ENCODE measurements at regions not wholly inside any gene's neighbourhood (a gene's known extent, or its start where the extent isn't known, plus 50 kb on each side); places are given as distances from the start of the nearest gene placed in this dataset.

DNA sequence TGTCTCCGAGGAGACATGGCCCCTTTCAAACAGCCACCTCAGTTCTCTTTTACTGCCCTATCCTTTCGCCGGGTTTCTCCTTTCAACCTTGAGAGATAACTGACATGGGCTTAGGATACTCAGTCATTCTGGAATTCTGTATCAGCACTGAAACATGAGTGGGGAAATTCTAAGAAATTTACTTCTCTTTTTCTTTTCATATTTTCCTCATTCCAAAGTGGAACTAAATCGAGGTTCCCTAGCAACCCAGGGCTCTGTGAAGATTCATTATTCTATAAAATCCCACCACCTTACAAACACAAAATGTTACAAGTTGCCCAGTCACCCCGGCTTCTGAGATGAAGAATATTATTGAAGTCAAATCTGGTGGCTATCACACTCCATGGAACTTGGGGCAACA lies 319.2 kb downstream of the ENC1 start:
- no peak for DNase-seq (ENCODE audit: low spot score)

DNA sequence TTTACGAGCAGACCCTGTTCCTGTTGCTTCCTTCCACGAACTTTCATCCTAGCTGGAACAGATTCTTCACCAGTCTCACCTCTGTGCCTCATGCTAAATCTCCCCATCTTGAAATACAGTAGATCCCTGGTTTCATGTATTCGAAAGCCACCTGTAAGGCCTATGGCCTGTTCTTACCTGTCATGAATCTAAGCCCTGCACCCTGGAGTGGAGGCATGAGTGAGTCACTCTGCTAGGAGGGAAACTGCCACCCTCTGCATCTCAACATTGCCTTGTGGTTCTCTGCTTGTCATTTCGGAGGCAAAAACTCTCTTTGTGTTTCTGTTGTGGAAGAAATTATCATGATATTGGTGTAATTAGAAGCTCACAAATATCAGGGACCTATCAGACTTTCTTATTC lies 320.0 kb downstream of the ENC1 start:
- DNase-seq (ENCODE audit: low spot score), result no peak

DNA sequence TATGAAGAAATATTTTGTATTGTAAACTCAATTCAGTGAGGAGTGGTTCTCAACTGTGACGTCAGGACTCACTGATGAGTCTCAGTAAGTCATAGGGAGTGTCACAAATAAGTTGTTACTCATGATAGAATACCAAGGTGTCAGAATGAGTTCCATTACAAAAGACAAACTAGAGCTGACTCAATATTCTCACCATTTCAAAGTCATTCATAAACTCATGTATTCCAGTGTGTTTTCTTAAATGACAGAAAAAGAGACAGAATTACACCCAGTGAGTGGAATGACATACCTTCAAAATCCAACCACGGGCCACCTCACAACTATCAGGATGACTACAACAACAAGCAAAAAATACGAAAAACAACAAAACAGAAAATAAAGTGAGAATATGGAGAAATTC lies 321.5 kb downstream of the ENC1 start:
- DNase-seq (ENCODE audit: low spot score), result no peak

DNA sequence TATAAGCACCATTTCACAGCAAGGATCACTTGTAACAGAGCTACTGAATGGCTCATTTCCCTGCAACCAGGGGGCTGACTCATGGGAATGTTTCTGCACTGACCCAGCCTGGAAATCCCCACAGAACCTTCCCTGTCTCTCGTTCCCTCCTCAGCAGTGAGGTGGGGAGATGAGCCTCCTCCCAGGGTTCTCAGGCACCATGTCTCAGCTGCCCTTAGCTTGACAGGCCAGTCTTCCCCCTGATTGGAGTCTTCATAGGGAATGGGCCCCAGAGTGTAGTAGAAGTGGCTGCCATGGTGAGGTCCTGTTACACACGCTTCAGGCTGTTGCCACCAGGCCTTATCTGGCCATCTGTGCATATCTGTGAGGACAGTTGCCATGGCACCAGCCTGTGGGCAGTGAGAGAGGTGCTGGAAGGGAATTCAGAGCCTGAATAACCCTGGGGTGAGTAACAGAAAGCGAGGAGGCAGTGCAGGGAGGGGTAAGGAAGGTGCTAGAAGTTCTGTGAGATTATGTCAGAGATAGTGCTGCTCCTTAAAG lies 324.4 kb downstream of the ENC1 start:
- DNase-seq (ENCODE audit: low spot score), result peak; percentile 61

DNA sequence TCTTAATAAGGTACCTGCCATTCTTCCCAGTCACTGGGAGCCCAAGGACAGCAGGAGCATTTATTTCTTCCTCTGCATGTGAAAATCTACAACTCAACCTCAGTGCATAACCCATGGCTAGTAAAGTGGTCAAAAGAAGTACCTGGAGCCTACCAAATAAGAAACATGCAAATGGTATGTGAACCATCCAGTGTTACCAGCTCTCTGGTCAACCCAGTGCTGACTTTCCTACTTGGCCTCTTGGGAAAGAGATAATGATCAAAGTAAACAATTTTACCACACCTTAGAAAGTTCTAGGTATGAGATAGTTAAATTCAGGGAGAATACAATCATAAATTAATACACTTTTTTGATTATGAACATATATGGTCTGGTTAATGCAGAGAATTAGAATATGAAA lies 325.6 kb downstream of the ENC1 start:
- no peak for DNase-seq (ENCODE audit: low spot score)

DNA sequence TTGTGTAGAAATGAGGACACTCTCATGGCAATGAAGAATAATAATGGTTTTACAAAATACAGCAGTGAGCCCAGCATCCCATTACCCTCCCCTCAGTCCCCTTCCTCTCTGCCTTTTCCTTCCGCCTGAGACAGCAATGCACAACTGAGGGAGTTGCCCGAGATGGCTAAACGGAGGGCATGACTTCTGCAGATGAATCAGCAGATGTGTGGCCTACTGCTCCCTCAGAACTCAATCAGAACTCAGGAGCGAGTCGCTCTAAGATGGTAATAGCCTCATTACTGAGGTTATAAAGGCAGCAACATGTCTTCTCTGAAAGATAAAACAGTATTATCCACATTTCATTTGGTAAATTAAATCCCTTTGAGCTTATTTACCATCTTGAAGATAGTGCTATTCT lies 326.6 kb downstream of the ENC1 start:
- peak; percentile 54 for DNase-seq (ENCODE audit: low spot score)

DNA sequence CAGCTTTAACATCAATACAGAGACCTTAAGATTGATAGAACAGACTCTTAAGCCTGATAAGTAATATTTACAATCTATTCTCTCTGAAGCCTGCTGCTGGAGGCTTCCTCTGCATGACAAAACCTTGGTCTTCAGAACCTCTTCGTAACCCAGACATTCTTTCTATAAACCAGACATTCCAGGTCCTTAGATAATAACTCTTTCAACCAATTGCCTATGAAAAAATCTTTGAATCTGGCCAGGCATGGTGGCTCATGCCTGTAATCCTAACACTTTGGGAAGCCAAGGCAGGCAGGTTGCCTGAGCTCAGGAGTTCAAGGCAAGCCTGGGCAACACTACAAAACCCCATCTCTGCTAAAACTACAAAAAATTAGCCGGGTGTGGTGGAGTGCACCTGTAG lies 327.8 kb downstream of the ENC1 start:
- peak; percentile 38 for DNase-seq (ENCODE audit: low spot score)

DNA sequence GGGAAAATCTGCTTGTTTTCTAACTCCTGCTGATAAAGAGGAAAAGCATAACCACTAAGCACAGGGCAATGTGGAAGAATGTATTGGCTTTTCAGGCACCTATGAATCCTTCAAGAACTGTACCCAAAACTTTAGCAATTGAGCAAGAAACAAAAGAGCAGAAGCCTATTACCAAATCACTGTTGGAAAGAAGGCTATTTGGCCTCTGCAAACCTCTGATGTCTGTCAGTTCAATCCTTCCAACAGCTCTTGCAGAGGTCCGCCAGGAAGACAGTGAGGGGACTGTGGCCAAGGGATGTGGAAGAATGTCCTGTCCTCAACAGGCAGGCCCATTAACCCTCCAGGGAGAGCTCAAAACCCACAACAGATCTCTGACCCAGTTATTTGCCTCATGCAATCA lies 328.6 kb downstream of the ENC1 start:
- DNase-seq (ENCODE audit: low spot score), result no peak

DNA sequence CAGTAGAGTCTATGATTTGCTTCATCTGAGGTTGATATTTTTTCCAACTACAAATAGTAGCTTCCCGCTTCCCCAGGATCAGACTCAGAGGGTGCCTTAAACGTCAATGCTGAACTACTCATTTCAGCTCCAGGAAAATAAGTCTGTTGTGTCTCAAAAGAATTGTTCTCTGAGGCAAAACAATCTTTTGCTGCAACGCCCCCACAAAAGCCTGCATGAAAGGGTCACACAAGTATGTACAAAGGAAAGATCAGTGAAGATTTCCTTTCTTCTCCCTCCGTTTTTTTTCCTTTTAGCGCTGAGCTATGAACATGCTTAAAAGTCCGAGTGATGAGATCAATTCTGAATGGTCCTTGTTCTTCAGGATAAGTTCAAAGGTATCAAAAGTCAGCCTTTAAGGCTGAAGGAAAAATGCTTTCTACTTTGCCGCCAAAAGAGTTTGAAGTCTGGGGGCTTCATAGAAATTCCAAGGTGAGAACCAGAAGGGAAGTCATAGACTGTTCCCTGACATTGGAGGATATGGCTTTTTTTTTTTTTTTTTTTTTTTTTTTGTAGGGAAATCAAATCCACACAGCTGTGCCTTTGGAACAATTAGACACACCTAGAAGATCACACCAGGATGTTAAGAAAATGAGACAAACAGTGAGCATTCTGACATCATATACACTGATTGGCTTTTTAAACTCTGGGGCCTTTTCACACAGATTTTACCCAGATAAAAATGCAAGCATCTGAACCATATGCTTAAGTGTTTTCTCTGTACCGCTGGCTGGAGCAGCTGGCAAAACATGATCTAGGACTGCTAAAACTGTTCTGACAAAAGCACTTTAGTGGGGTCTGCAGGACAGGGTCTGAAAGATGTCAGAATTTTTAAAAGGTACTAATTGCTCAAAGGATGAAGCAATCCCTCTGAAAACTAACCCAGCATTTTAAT lies 329.3 kb downstream of the ENC1 start:
- DNase-seq (ENCODE audit: low spot score), result peak; percentile 41

DNA sequence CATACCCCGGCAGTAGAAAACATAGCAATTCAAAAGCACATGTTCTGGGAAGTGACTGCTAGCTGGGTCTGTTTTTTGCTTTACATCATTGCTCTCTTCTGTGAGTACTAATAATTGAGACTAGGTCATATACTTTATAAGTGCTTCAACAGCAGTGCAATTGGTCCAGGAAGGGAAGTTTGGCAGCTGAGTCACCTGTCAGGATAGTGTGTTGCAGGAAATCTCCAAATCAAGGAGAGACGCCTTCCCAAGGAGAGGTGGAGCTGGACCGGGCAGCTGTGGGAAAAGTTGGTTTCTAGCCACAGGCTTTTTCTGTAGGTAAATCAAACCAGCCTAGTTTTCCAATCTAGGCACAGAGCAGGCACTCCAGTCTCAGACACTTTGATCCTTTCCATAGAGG lies 330.1 kb downstream of the ENC1 start:
- no peak for DNase-seq (ENCODE audit: low spot score)

DNA sequence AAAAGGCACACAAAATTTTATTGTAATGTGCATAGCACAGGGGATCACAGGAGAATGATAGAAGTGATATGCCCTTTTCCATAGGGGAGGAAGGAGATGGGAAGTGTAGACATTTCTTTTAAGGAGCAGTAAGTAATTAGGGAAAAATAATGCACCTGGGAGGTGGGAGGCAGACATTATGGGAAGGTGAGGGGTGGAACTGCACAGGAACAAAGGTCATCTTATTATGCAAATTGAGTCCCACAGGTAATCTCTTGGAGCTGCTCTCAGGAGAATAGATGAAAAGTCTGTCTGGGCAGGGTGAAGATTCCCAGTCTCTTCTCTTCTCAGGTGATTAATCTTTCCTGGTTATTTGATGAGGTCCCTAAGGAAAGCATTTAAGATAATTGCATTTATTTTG lies 331.5 kb downstream of the ENC1 start:
- no peak for DNase-seq (ENCODE audit: low spot score)

DNA sequence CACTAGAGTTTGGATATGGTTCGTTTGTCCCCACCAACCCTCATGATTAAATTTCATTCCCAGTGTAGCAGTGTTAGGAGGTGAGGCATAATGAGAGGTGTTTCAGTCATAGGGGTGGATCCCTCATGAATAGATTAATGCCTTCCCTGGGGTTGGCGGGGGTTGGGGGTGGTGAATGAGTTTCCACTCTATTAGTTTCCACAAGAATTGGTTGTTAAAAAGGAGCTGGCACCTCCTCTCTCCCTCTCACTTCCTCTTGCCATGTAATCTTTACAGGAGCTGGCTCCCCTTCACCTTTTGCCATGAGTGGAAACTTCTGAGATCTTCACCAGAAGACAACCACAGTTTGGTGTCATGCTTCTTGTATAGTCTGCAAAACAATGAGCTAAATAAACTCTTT lies 333.7 kb downstream of the ENC1 start:
- DNase-seq (ENCODE audit: low spot score), result no peak

DNA sequence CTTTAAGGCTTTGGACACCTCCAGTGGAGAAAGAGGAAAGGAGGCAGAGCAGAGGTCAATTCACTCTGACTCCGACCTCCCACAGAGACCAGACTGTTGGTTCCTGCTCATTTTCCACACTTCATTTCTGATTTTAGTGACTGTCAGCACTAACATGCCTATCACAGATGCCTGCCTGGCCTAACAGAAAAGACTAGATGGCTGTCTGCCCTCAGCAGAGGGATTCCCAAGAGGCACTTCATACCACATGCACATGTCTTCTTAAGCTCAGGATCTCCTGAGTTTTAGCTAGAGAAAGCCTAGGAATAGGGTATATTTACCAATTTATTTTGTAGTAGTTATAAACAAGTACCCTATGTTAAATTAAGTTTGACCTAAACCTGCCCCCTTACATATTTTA lies 336.0 kb downstream of the ENC1 start:
- DNase-seq (ENCODE audit: low spot score), result no peak

DNA sequence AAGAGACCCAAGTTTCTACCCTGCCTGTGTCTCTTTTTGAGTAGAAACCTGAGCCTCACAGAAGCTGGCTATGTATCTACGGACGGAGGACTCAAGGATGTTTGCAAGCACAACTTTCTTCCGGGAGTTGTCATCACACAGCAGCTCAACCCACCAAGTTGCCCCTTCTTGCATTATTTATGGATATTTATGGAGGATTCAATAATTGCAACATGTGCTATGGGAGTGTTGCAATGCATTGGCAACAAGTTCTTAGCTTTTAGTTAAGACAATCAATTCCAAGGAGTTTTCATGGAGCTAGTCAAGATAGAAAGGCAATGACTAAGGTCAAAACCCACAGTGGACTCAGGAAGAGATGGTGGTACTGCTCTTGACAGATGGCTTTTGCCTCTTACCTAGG lies 336.9 kb downstream of the ENC1 start:
- DNase-seq (ENCODE audit: low spot score), result no peak

DNA sequence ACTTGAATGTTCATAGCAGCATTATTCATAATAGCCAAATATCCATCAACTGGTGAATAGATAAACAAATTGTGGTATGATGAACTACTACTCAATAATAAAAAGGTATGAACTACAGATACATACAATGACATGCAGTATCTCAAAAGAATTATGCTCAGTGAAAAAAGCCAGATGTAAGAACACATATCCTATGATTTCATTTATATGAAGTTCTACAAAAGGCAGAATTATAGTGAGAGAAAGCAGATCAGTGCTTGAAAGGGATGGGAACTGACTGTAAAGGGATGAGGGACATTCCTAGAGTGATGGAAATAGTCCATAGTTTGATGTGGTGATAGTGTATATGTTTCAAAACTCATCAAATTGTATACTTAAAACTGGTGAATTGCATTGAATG lies 339.0 kb downstream of the ENC1 start:
- DNase-seq (ENCODE audit: low spot score), result peak; percentile 82

DNA sequence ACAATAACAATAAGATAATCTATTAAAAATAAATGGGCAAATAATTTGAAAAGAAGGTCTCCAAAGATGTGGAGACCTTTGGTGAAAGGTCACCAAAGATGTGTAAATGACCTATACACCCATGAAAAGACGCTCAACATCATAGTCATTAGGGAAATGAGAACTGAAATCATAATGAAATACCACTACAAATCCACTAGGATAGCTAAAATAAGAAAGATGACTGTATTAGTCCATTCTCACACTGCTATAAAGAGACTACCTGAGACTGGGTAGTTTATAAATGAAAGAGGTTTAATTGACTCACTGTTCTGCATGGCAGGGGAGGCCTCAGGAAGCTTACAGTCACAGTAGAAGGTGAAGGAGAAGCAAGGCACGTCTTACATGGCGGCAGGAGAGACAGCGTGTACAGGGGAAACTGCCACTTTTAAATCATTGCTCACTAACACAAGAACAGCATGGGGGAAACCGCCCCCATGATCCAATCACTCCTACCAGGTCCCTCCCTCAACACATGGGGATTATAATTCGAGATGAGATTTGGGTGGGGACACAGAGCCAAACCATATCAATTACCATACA lies 339.6 kb downstream of the ENC1 start:
- DNase-seq (ENCODE audit: low spot score), result no peak

DNA sequence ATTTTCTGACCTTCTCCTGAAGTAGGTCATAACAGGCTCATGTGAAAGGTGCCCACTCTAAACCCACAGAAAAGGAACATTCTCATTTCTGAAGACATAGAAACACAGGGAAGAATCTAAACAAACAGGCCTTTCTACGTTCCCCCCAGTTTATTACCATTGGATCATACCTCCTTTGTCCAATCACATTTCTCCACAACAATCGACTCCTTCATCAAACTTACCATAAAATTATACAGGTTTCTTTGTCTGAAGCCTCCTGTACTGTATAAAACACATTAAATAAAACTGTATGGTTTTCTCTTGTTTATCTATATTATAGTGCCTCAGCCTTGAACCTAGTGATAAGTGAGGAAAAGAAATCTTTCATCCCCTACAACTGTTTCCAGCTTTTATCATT lies 340.7 kb downstream of the ENC1 start:
- no peak for DNase-seq (ENCODE audit: low spot score)

DNA sequence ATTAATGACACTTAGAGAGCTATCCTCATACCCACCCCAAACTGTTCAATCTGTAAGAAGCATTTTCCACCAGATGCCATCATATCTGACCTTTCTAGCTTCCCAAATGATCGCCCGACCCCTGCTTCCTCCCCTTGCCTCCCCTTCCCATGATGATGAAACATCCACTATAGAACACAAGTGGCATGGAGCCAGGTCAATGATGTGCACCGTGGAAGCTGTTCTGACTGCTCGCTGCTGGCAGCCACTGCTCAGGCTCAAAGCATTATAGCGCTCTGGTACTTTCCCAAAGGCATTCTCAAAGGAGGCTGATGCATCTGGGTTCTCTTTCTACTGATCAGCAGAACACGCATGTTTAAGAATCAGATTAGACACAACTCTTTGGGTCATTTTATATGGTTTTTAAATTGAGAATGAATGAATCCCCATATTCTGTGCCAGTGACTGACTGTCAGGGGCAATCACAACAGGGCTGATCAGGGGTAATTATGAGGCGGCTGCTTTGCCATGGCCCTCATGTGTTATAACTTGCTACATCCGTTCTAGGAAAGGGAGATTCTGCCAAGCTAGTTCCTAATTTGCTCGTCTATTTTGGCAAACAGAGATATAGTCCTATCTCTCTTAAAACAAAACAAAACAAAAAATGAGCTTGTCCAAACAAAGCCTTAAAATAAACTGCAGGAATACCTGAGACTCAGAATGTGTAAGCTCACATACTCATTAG lies 343.7 kb downstream of the ENC1 start:
- DNase-seq (ENCODE audit: low spot score), result peak; percentile 74

DNA sequence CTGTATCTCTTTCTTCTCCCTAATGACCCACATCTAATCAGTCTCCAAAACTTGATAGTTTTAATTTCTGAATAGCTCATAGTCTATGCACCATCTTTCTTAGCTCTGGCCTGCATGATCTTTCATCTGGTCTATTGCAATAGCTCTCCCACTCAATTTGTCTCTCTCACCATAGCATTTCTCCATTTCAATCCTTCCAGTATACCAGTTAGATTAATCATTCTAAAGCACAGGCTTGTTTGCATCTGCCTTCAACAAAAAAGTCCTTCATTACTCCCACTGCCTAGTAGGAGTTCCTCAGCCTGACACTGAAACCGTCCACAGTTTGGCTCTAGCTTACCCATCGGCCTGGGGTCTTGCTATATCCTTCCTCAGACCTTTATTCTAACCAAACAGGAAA lies 344.9 kb downstream of the ENC1 start:
- no peak for DNase-seq (ENCODE audit: low spot score)

DNA sequence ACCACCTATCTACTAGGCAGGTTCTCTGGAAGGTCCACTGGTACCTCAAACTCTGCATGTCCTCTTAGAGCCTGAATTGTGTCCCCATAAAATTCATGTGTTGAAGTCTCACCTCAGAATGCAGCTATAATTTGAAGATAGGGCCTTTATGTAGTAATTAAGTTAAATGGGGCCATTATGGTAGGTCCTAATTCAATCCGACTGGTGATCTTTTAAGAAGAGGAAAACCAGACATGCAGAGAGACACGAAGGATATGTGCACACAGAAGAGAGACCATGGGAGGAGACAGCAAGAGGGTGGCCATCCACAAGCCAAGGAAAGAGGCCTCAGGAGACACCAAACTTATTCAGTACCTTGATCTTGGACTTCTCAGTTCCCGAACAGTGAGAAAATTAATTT lies 345.4 kb downstream of the ENC1 start:
- no peak for DNase-seq (ENCODE audit: low spot score)

DNA sequence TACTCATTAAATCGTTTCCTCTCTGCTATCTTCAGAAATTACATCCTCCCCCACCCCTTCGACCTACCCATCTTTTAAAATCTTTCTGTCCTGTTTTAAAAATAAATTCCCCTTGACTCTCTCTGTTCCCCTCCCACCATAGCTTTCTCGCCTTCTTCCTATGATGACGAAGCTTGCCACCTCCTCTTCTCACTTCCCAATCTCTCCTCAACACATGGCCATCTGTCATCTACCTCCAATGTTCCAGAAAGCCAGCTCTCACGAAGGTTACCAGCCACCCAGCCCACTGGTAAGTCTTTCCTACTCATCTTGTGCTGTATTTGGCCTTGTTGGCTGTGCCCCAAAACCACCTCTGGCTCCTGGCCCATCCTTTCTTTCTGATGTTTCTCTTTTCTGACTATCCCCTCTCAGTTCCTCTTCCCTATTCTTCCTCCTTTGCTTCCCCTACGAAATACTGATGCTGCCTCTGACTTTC lies 346.3 kb downstream of the ENC1 start:
- no peak for DNase-seq (ENCODE audit: low spot score)

DNA sequence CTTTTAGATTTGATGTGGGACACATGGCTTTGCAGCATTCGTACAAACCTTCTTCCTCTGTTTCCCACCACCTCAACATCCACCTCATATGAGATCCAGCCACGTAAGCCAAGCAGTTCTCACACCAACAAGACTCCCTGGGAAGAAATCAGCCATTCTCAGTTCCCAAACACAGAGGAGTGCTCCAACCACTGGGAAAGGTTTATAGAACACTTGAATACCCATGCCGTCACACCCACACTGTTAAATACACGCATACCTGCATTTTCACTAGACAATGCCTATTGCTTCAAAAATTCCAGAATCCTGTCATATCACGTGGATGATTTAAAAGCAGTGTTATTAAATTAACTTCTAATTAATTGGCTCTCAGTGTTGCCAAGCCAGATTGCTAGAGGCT lies 347.3 kb downstream of the ENC1 start:
- DNase-seq (ENCODE audit: low spot score), result no peak
